Panc1 (cell line): ENCODE measurements at regions not wholly inside any gene's neighbourhood (a gene's known extent, or its start where the extent isn't known, plus 50 kb on each side); places are given as distances from the start of the nearest gene placed in this dataset.
A peak's percentile ranks its signal among the peaks of the same experiment; 100 is the strongest.

ENCODE experiments used
- ATAC-seq: fragments of 200-7000 bp; cut with Tn5 transposase; 2 replicates; pipeline ENCODE4 v1.9.1; 2020; ENCODE audit warnings: mild to moderate bottlenecking, moderate library complexity
- BruUV-seq: library from RNA; stranded (reverse); fragments of 400-500 nt; replicated peaks from 2 replicates; lab custom pipeline; 2021; lab: Mats Ljungman, UMichigan
- CTCF ChIA-PET: fragments of 300-600 bp; sonication (Branson Sonifier 250); formaldehyde crosslinking; loops from one replicate; lab custom pipeline; 2022; ENCODE audit warnings: antibody characterized with exemption; lab: Charles Lee
- POLR2A ChIA-PET: fragments of 300-600 bp; sonication (Branson Sonifier 250); formaldehyde crosslinking; loops from one replicate; lab custom pipeline; 2022; ENCODE audit warnings: antibody characterized with exemption; lab: Charles Lee
- DNase-seq: peaks from one replicate; pipeline ENCODE4 v3.0.0-alpha.2; 2010; ENCODE audit warnings: low read depth, low spot score
- H3K27ac ChIP-seq: 2 replicates; pipeline ENCODE4 v1.5.1; 2011; ENCODE audit warnings: mild to moderate bottlenecking, low read length, inconsistent platforms
- H3K27me3 ChIP-seq: fragments of 200-500 bp; sonication (Bioruptor generic); 2 replicates; pipeline ENCODE4 v1.6.0; 2014; ENCODE audit warnings: low read length, inconsistent platforms; ENCODE audit not compliant: control insufficient read depth, insufficient read depth
- H3K36me3 ChIP-seq: fragments of 200-500 bp; sonication (Bioruptor generic); 2 replicates; pipeline ENCODE4 v1.5.1; 2014; ENCODE audit warnings: inconsistent platforms, mild to moderate bottlenecking, low read length, moderate library complexity; ENCODE audit not compliant: control insufficient read depth, insufficient read depth
- H3K4me1 ChIP-seq: 2 replicates; pipeline ENCODE4 v1.5.1; 2011; ENCODE audit warnings: inconsistent platforms, mild to moderate bottlenecking, low read length, moderate library complexity; ENCODE audit not compliant: control insufficient read depth, insufficient read depth
- H3K4me3 ChIP-seq, 2 experiments: 2 replicates each; pipeline ENCODE4 v1.5.1; 2011 to 2012; ENCODE audit warnings: low read depth in 2 of 2, low read length in 2 of 2, mild to moderate bottlenecking in 2 of 2, inconsistent platforms in 1 of 2, moderate library complexity in 1 of 2
- H3K9me3 ChIP-seq: fragments of 200-500 bp; sonication (Bioruptor generic); 2 replicates; pipeline ENCODE4 v1.5.1; 2014; ENCODE audit warnings: low read depth, mild to moderate bottlenecking, inconsistent platforms, low read length, moderate library complexity; ENCODE audit not compliant: control insufficient read depth, insufficient read depth
- POLR2AphosphoS5 ChIP-seq: IDR thresholded peaks from 2 replicates; pipeline ENCODE4 v1.6.1; 2012; ENCODE audit warnings: mild to moderate bottlenecking, low read depth, low read length, moderate library complexity
- SIN3A ChIP-seq: IDR thresholded peaks from 2 replicates; pipeline ENCODE4 v1.6.1; 2012; ENCODE audit warnings: low read depth, mild to moderate bottlenecking, low read length, moderate library complexity, borderline replicate concordance; ENCODE audit not compliant: insufficient read depth
- TCF7L2 ChIP-seq: IDR thresholded peaks from 2 replicates; pipeline ENCODE4 v1.6.1; 2011; ENCODE audit warnings: mild to moderate bottlenecking, low read depth, low read length, inconsistent platforms
- in situ Hi-C: cut with HindIII; loops from 2 replicates; pipeline ENCODE4 v1.10.0; 2016; ENCODE audit warnings: low sequenced_read_pairs, low pct_unique_long_range_greater_than_20kb
- intact Hi-C: fragments of 100-400 bp; cut with micrococcal nuclease; formaldehyde crosslinking; loops from one replicate; pipeline ENCODE4 v1.10.0; 2022; ENCODE audit not compliant: unreplicated experiment
- TF ChIP-seq, protein P1 (sequence below): fragments of 450-650 bp; IDR thresholded peaks from 2 replicates; pipeline ENCODE4 v1.5.1; 2017; ENCODE audit warnings: mild to moderate bottlenecking
- TF ChIP-seq, protein P2 (sequence below), 2 experiments: IDR thresholded peaks; 2 replicates each; pipeline ENCODE4 v1.6.1; 2011 to 2012; ENCODE audit warnings: low read depth in 2 of 2, control low read depth in 1 of 2, low read length in 1 of 2, mild to moderate bottlenecking in 1 of 2, moderate library complexity in 1 of 2; ENCODE audit not compliant: insufficient read depth in 1 of 2

DNA sequence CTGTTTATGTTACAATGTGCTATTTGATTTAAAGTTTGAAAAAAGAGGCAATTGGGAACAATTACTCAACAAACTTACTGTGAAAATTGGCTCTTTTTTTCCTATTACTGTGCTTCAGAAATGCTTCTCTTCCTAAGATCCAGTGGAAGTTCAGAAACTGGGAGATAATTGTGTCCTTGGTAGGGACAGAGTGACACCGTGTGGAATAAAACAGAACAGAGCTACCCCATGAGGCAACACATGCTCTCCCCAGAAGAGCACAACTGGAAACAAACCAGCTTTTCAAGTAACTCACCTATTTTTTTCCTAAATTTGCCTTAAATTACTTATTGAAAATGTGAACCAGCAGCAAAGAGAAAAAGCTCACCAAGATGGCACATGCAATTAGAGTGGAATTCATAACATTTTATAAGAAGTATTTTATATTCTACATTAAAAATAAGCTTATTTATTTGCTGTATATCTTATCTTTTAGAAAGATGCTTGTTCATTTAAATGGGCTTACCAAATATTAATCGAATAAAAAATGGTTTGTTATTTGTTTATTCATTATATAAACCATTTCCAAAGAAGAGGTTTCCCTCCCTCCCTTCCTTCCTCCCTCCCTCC, 346.1 kb upstream of the ANKRD30A start:
- ChIA-PET POLR2A (interaction anchor here (0.5 kb wide), 1 partner anchor 10 kb away, joined by 12 read pairs; no protein-coding TSS in a partner anchor), CTCF (interaction anchor here (0.5 to 1.6 kb wide), 5 partner anchors 53 to 1615 kb away, joined by 3 to 13 read pairs (median 3); no protein-coding TSS in a partner anchor)
- H3K9me3 ChIP-seq: no peaks in the 10 kb centered on the region

DNA sequence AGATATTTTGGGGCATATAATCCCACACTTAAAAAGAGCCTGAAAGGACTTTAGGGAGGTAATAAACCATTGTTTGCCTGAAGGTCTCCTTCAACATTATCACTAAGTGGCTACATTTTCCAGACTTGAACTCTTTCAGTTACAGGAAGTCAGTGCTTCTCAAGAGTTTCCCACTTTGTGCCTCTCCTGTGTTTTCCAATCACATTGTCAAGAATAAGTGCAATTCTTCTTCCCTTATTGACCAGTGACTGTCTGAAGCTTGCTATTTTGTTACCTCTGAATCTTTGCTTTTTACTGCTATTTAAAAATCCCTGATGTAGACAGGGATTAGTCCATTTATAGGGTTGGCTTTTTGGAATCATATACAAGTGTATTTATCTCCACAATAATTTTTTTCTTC, 346.7 kb upstream of the ANKRD30A start:
- BruUV-seq: no TSS peak
- TF ChIP-seq, protein P1, sequence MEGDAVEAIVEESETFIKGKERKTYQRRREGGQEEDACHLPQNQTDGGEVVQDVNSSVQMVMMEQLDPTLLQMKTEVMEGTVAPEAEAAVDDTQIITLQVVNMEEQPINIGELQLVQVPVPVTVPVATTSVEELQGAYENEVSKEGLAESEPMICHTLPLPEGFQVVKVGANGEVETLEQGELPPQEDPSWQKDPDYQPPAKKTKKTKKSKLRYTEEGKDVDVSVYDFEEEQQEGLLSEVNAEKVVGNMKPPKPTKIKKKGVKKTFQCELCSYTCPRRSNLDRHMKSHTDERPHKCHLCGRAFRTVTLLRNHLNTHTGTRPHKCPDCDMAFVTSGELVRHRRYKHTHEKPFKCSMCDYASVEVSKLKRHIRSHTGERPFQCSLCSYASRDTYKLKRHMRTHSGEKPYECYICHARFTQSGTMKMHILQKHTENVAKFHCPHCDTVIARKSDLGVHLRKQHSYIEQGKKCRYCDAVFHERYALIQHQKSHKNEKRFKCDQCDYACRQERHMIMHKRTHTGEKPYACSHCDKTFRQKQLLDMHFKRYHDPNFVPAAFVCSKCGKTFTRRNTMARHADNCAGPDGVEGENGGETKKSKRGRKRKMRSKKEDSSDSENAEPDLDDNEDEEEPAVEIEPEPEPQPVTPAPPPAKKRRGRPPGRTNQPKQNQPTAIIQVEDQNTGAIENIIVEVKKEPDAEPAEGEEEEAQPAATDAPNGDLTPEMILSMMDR: no peak
- TF ChIP-seq, protein P2, sequence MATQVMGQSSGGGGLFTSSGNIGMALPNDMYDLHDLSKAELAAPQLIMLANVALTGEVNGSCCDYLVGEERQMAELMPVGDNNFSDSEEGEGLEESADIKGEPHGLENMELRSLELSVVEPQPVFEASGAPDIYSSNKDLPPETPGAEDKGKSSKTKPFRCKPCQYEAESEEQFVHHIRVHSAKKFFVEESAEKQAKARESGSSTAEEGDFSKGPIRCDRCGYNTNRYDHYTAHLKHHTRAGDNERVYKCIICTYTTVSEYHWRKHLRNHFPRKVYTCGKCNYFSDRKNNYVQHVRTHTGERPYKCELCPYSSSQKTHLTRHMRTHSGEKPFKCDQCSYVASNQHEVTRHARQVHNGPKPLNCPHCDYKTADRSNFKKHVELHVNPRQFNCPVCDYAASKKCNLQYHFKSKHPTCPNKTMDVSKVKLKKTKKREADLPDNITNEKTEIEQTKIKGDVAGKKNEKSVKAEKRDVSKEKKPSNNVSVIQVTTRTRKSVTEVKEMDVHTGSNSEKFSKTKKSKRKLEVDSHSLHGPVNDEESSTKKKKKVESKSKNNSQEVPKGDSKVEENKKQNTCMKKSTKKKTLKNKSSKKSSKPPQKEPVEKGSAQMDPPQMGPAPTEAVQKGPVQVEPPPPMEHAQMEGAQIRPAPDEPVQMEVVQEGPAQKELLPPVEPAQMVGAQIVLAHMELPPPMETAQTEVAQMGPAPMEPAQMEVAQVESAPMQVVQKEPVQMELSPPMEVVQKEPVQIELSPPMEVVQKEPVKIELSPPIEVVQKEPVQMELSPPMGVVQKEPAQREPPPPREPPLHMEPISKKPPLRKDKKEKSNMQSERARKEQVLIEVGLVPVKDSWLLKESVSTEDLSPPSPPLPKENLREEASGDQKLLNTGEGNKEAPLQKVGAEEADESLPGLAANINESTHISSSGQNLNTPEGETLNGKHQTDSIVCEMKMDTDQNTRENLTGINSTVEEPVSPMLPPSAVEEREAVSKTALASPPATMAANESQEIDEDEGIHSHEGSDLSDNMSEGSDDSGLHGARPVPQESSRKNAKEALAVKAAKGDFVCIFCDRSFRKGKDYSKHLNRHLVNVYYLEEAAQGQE (IDR thresholded peaks at IDR 0.05; ENCODE audit: insufficient read depth in 1 of 2, low read depth in 2 of 2, low read length in 1 of 2): no peak
- no peak for TF ChIP-seq TCF7L2
- no peak for TF ChIP-seq POLR2AphosphoS5
- no peak for TF ChIP-seq SIN3A

More for the DNA sequence above, 346.1 kb upstream of the ANKRD30A start:
- H3K4me3 ChIP-seq: no peak overlapping the region
- no peak overlapping the region for H3K27ac ChIP-seq
- no peaks in the 10 kb centered on the region for H3K36me3 ChIP-seq
- ATAC-seq: peak; percentile 83
- no peaks in the 10 kb centered on the region for H3K27me3 ChIP-seq
- TF ChIP-seq SIN3A: no peak
- TF ChIP-seq, protein P2 (IDR thresholded peaks at IDR 0.05; ENCODE audit: insufficient read depth in 1 of 2, low read depth in 2 of 2, low read length in 1 of 2): no peak
- TF ChIP-seq TCF7L2: no peak
- no peak for TF ChIP-seq POLR2AphosphoS5
- TF ChIP-seq, protein P1: peak; percentile 68; the same call in 1 of the 2 replicates
- in situ Hi-C loops (no loop called here), intact Hi-C loops (loop anchor here (2.0 kb wide), 1 partner anchor 1145 kb away; no protein-coding TSS in a partner anchor)
- no TSS peak for BruUV-seq
- DNase-seq: peak; percentile 25
- no peaks in the 10 kb centered on the region for H3K4me1 ChIP-seq

More for the DNA sequence above, 346.7 kb upstream of the ANKRD30A start:
- H3K36me3 ChIP-seq: no peaks in the 10 kb centered on the region
- ChIA-PET POLR2A (no interaction called here), CTCF (no interaction called here)
- H3K9me3 ChIP-seq: no peaks in the 10 kb centered on the region
- intact Hi-C loops: loop anchor here (2.0 kb wide), 1 partner anchor 1144 kb away; no protein-coding TSS in a partner anchor
- no peaks in the 10 kb centered on the region for H3K27me3 ChIP-seq
- in situ Hi-C loops: no loop called here
- H3K4me1 ChIP-seq: no peaks in the 10 kb centered on the region
- H3K27ac ChIP-seq: no peak overlapping the region
- ATAC-seq (no peak), DNase-seq (no peak)
- no peak overlapping the region for H3K4me3 ChIP-seq
